HEK293 (cell line): ENCODE measurements at regions not wholly inside any gene's neighbourhood (a gene's known extent, or its start where the extent isn't known, plus 50 kb on each side); places are given as distances from the start of the nearest gene placed in this dataset.

ENCODE experiments used
- CTCF ChIA-PET: fragments of 350-600 bp; formaldehyde crosslinking; extraction: SDS; loops from one replicate; lab custom pipeline; 2021; ENCODE audit warnings: antibody characterized with exemption; lab: Yijun Ruan, JAX
- POLR2A ChIA-PET: fragments of 300-600 bp; formaldehyde crosslinking; extraction: SDS; loops from one replicate; lab custom pipeline; 2020; ENCODE audit warnings: antibody characterized with exemption, inconsistent platforms; lab: Yijun Ruan, JAX
- H3K27ac ChIP-seq: fragments of 200-500 bp; sonication (Bioruptor generic); 2 replicates; pipeline ENCODE4 v1.5.1; 2014; ENCODE audit warnings: low read depth, low read length, control low read depth, inconsistent platforms; ENCODE audit errors: extremely low read depth
- H3K36me3 ChIP-seq, 2 experiments: fragments of 200-500 bp in 1 of 2; sonication (Bioruptor generic) in 1 of 2; 1 replicate in 1 of 2; 2 replicates in 1 of 2; pipeline ENCODE4 v1.5.1; 2014 to 2017; ENCODE audit warnings: inconsistent platforms in 2 of 2, low read length in 2 of 2; ENCODE audit not compliant: control insufficient read depth in 2 of 2, insufficient read depth in 1 of 2
- H3K4me1 ChIP-seq: fragments of 200-500 bp; sonication (Bioruptor generic); 2 replicates; pipeline ENCODE4 v1.5.1; 2014; ENCODE audit warnings: mild to moderate bottlenecking, low read length, inconsistent platforms; ENCODE audit not compliant: control insufficient read depth, insufficient read depth
- H3K4me3 ChIP-seq: 2 replicates; pipeline ENCODE4 v1.5.1; 2011; ENCODE audit warnings: low read depth, mild to moderate bottlenecking, control low read depth, low read length, moderate library complexity
- H3K9me3 ChIP-seq: fragments of 200-500 bp; sonication (Bioruptor generic); 2 replicates; pipeline ENCODE4 v1.5.1; 2014; ENCODE audit warnings: low read depth, low read length, inconsistent platforms; ENCODE audit not compliant: control insufficient read depth, insufficient read depth
- IKZF3 ChIP-seq: fragments of 450-650 bp; IDR thresholded peaks from 2 replicates; pipeline ENCODE4 v1.5.0; 2018; ENCODE audit warnings: missing biosample characterization, mild to moderate bottlenecking, missing genetic modification characterization, moderate library complexity
- REPIN1 ChIP-seq: fragments of 450-650 bp; formaldehyde crosslinking; IDR thresholded peaks from 2 replicates; pipeline ENCODE4 v1.5.1; 2017; ENCODE audit warnings: missing biosample characterization, missing genetic modification characterization, low read depth
- SCRT2 ChIP-seq: fragments of 450-650 bp; formaldehyde crosslinking; IDR thresholded peaks from 2 replicates; pipeline ENCODE4 v1.5.1; 2016; ENCODE audit warnings: missing biosample characterization, missing genetic modification characterization
- SP2 ChIP-seq: fragments of 450-650 bp; formaldehyde crosslinking; IDR thresholded peaks from 2 replicates; pipeline ENCODE4 v1.5.1; 2016; ENCODE audit warnings: missing biosample characterization, missing genetic modification characterization
- ZBTB1 ChIP-seq: fragments of 450-650 bp; formaldehyde crosslinking; IDR thresholded peaks from 2 replicates; pipeline ENCODE4 v1.5.1; 2016; ENCODE audit warnings: missing biosample characterization, missing genetic modification characterization
- ZBTB21 ChIP-seq: fragments of 450-650 bp; formaldehyde crosslinking; IDR thresholded peaks from 2 replicates; pipeline ENCODE4 v1.5.1; 2017; ENCODE audit warnings: missing biosample characterization, missing genetic modification characterization
- ZBTB44 ChIP-seq: fragments of 450-650 bp; IDR thresholded peaks from 2 replicates; pipeline ENCODE4 v1.5.1; 2018; ENCODE audit warnings: missing biosample characterization, mild to moderate bottlenecking, missing genetic modification characterization
- ZBTB49 ChIP-seq: fragments of 450-650 bp; formaldehyde crosslinking; IDR thresholded peaks from 2 replicates; pipeline ENCODE4 v1.5.1; 2016; ENCODE audit warnings: missing biosample characterization, missing genetic modification characterization, low read depth
- ZFP3 ChIP-seq: fragments of 450-650 bp; formaldehyde crosslinking; IDR thresholded peaks from 2 replicates; pipeline ENCODE4 v1.5.1; 2016; ENCODE audit warnings: low read depth, missing biosample characterization, missing genetic modification characterization
- ZNF133 ChIP-seq: fragments of 450-650 bp; formaldehyde crosslinking; IDR thresholded peaks from 2 replicates; pipeline ENCODE4 v1.5.1; 2016; ENCODE audit warnings: missing biosample characterization, missing genetic modification characterization
- ZNF169 ChIP-seq: fragments of 450-650 bp; formaldehyde crosslinking; IDR thresholded peaks from 2 replicates; pipeline ENCODE4 v1.5.1; 2016; ENCODE audit warnings: missing biosample characterization, missing genetic modification characterization
- ZNF239 ChIP-seq: fragments of 450-650 bp; formaldehyde crosslinking; IDR thresholded peaks from 2 replicates; pipeline ENCODE4 v1.5.1; 2016; ENCODE audit warnings: missing biosample characterization, missing genetic modification characterization
- ZNF248 ChIP-seq: fragments of 450-650 bp; formaldehyde crosslinking; IDR thresholded peaks from 2 replicates; pipeline ENCODE4 v1.5.1; 2017; ENCODE audit warnings: missing biosample characterization, missing genetic modification characterization
- ZNF394 ChIP-seq: fragments of 450-650 bp; formaldehyde crosslinking; IDR thresholded peaks from 2 replicates; pipeline ENCODE4 v1.5.1; 2016; ENCODE audit warnings: missing biosample characterization, missing genetic modification characterization, mild to moderate bottlenecking, moderate library complexity, borderline replicate concordance
- ZNF423 ChIP-seq: fragments of 450-650 bp; formaldehyde crosslinking; IDR thresholded peaks from 2 replicates; pipeline ENCODE4 v1.5.1; 2016; ENCODE audit warnings: missing biosample characterization, missing genetic modification characterization
- ZNF48 ChIP-seq: fragments of 450-650 bp; formaldehyde crosslinking; IDR thresholded peaks from 2 replicates; pipeline ENCODE4 v1.5.1; 2016; ENCODE audit warnings: missing biosample characterization, missing genetic modification characterization
- ZNF530 ChIP-seq: fragments of 450-650 bp; formaldehyde crosslinking; IDR thresholded peaks from 2 replicates; pipeline ENCODE4 v1.5.1; 2016; ENCODE audit warnings: low read depth, missing biosample characterization, missing genetic modification characterization
- ZNF544 ChIP-seq: fragments of 450-650 bp; formaldehyde crosslinking; IDR thresholded peaks from 2 replicates; pipeline ENCODE4 v1.5.0; 2017; ENCODE audit warnings: missing biosample characterization, missing genetic modification characterization
- ZNF560 ChIP-seq: fragments of 450-650 bp; formaldehyde crosslinking; IDR thresholded peaks from 2 replicates; pipeline ENCODE4 v1.5.1; 2017; ENCODE audit warnings: missing biosample characterization, missing genetic modification characterization, borderline replicate concordance
- ZNF561 ChIP-seq: fragments of 450-650 bp; IDR thresholded peaks from 2 replicates; pipeline ENCODE4 v1.5.1; 2018; ENCODE audit warnings: missing biosample characterization, missing genetic modification characterization, borderline replicate concordance
- ZNF629 ChIP-seq: fragments of 450-650 bp; formaldehyde crosslinking; IDR thresholded peaks from 2 replicates; pipeline ENCODE4 v1.5.1; 2017; ENCODE audit warnings: missing biosample characterization, missing genetic modification characterization
- ZNF658 ChIP-seq: fragments of 450-650 bp; formaldehyde crosslinking; IDR thresholded peaks from 2 replicates; pipeline ENCODE4; 2016; ENCODE audit warnings: missing biosample characterization, missing genetic modification characterization
- ZNF664 ChIP-seq: fragments of 450-650 bp; formaldehyde crosslinking; IDR thresholded peaks from 2 replicates; pipeline ENCODE4 v1.5.1; 2016; ENCODE audit warnings: missing biosample characterization, missing genetic modification characterization
- ZNF747 ChIP-seq: fragments of 450-650 bp; formaldehyde crosslinking; IDR thresholded peaks from 2 replicates; pipeline ENCODE4 v1.5.1; 2016; ENCODE audit warnings: missing biosample characterization, missing genetic modification characterization
- ZNF837 ChIP-seq: fragments of 450-650 bp; formaldehyde crosslinking; IDR thresholded peaks from 2 replicates; pipeline ENCODE4 v1.5.1; 2016; ENCODE audit warnings: missing biosample characterization, missing genetic modification characterization
- ZXDB ChIP-seq: fragments of 450-650 bp; formaldehyde crosslinking; IDR thresholded peaks from 2 replicates; pipeline ENCODE4 v1.5.1; 2016; ENCODE audit warnings: missing biosample characterization, missing genetic modification characterization
- TF ChIP-seq, protein P1 (sequence below): fragments of 450-650 bp; formaldehyde crosslinking; IDR thresholded peaks from 2 replicates; pipeline ENCODE4 v1.5.1; 2016; ENCODE audit warnings: missing biosample characterization, missing genetic modification characterization
- TF ChIP-seq, protein P2 (sequence below): fragments of 450-650 bp; formaldehyde crosslinking; IDR thresholded peaks from 2 replicates; pipeline ENCODE4 v1.5.1; 2016; ENCODE audit warnings: missing biosample characterization, missing genetic modification characterization
- TF ChIP-seq, protein P3 (sequence below): fragments of 450-650 bp; formaldehyde crosslinking; IDR thresholded peaks from 2 replicates; pipeline ENCODE4 v1.5.1; 2017; ENCODE audit warnings: missing biosample characterization, missing genetic modification characterization

DNA sequence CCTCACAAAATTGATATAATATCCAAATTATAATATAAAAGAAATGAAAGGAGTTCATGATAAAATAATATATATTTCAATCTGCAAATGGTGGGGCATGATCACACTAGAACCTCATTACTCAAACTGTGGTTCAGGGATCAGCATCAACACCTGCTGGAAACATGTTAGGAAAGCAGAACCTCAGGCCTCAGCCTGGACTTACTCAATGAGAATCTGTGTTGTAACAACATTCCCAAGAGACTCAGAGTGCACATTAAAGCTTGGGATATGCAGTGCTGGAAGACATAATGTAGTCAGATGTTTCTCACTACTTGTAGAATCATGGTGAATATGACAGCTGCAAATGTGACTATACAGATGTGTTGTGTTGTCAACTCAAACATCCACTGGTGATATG is 81.7 kb upstream of the ITPRID1 start:
- Histone ChIP-seq H3K36me3 (no peaks in the 10 kb centered on the region), H3K4me1 (no peaks in the 10 kb centered on the region), H3K4me3 (no peak overlapping the region), H3K9me3 (no peaks in the 10 kb centered on the region), H3K27ac (no peak overlapping the region)
- CTCF ChIA-PET: interaction anchor here (1.0 to 2.4 kb wide), 3 partner anchors 11 to 310 kb away, joined by 3 to 19 read pairs (median 5); no protein-coding TSS in a partner anchor
- POLR2A ChIA-PET: no interaction called here
- TF ChIP-seq REPIN1 (tag by site-specific recombination) (no peak), ZNF394 (no peak), ZNF664 (tag by site-specific recombination) (no peak), ZNF133 (tag by site-specific recombination) (no peak), ZNF560 (tag by site-specific recombination) (no peak), ZNF747 (no peak), ZNF837 (no peak), SP2 (no peak), ZFP3 (tag by site-specific recombination) (no peak), ZNF423 (tag by site-specific recombination) (no peak), ZBTB21 (tag by site-specific recombination) (no peak), SCRT2 (no peak), IKZF3 (no peak), ZNF629 (tag by site-specific recombination) (no peak)
- TF ChIP-seq, protein P1, sequence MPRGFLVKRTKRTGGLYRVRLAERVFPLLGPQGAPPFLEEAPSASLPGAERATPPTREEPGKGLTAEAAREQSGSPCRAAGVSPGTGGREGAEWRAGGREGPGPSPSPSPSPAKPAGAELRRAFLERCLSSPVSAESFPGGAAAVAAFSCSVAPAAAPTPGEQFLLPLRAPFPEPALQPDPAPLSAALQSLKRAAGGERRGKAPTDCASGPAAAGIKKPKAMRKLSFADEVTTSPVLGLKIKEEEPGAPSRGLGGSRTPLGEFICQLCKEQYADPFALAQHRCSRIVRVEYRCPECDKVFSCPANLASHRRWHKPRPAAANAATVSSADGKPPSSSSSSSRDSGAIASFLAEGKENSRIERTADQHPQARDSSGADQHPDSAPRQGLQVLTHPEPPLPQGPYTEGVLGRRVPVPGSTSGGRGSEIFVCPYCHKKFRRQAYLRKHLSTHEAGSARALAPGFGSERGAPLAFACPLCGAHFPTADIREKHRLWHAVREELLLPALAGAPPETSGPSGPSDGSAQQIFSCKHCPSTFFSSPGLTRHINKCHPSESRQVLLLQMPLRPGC: no peak
- TF ChIP-seq, protein P2, sequence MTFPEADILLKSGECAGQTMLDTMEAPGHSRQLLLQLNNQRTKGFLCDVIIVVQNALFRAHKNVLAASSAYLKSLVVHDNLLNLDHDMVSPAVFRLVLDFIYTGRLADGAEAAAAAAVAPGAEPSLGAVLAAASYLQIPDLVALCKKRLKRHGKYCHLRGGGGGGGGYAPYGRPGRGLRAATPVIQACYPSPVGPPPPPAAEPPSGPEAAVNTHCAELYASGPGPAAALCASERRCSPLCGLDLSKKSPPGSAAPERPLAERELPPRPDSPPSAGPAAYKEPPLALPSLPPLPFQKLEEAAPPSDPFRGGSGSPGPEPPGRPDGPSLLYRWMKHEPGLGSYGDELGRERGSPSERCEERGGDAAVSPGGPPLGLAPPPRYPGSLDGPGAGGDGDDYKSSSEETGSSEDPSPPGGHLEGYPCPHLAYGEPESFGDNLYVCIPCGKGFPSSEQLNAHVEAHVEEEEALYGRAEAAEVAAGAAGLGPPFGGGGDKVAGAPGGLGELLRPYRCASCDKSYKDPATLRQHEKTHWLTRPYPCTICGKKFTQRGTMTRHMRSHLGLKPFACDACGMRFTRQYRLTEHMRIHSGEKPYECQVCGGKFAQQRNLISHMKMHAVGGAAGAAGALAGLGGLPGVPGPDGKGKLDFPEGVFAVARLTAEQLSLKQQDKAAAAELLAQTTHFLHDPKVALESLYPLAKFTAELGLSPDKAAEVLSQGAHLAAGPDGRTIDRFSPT (tag by site-specific recombination): no peak

DNA sequence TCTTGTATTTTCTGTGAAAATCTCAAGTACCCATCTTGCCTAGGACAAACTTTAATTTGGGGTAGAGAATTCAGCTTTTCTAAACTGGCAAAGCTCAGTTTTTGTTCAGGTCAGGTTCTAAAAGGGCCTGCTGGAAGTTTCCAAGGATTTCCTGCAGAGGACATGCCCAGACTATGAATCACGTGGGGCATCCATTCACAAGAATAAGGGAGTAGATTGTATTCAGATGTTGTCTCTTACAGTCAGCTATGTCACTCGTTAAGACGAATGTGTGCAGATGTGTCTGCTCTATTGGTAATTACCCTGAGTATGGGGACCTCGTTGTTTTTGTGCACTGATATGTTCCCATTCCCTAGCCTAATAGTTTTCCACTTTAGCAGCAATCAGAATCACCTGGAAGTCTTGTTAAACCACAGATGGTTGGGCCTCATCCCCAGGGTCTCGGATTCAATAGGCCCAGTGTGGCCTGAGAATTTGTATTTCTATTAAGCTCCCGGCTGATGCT is 81.0 kb upstream of the ITPRID1 start:
- H3K9me3 ChIP-seq: no peaks in the 10 kb centered on the region
- H3K36me3 ChIP-seq: no peaks in the 10 kb centered on the region
- CTCF ChIA-PET: interaction anchor here (1.0 to 2.4 kb wide), 3 partner anchors 11 to 310 kb away, joined by 3 to 19 read pairs (median 5); no protein-coding TSS in a partner anchor
- H3K4me3 ChIP-seq: no peak overlapping the region
- H3K27ac ChIP-seq: no peak overlapping the region
- no peaks in the 10 kb centered on the region for H3K4me1 ChIP-seq
- POLR2A ChIA-PET: no interaction called here
- TF ChIP-seq ZNF658 (tag by site-specific recombination) (no peak), ZXDB (tag by site-specific recombination) (no peak), ZNF544 (tag by site-specific recombination) (no peak), ZBTB1 (tag by site-specific recombination) (no peak), ZBTB44 (tag by site-specific recombination) (no peak), ZNF239 (tag by site-specific recombination) (no peak), ZNF561 (tag by site-specific recombination) (no peak), ZFP3 (tag by site-specific recombination) (no peak), ZNF48 (tag by site-specific recombination) (no peak), ZNF248 (tag by site-specific recombination) (no peak), ZNF169 (no peak), ZBTB49 (tag by site-specific recombination) (no peak), ZNF530 (tag by site-specific recombination) (no peak)
- TF ChIP-seq, protein P3, sequence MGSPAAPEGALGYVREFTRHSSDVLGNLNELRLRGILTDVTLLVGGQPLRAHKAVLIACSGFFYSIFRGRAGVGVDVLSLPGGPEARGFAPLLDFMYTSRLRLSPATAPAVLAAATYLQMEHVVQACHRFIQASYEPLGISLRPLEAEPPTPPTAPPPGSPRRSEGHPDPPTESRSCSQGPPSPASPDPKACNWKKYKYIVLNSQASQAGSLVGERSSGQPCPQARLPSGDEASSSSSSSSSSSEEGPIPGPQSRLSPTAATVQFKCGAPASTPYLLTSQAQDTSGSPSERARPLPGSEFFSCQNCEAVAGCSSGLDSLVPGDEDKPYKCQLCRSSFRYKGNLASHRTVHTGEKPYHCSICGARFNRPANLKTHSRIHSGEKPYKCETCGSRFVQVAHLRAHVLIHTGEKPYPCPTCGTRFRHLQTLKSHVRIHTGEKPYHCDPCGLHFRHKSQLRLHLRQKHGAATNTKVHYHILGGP (tag by site-specific recombination): no peak
